ENCODE measurements at regions not wholly inside any gene's neighbourhood (a gene's known extent, or its start where the extent isn't known, plus 50 kb on each side); places are given as distances from the start of the nearest gene placed in this dataset.

GRCh38 chr13:76292031-76292430 lies 594.2 kb downstream of the KCTD12 start:
- Histone ChIP-seq H3K79me1 (ENCODE audit: insufficient read depth, low read depth, low read length, poor library complexity, severe bottlenecking) (no peaks in the 10 kb centered on the region), H3K4me2 (ENCODE audit: insufficient read depth, insufficient read length, low read length) (no peak overlapping the region), H2BK20ac (ENCODE audit: low read depth, low read length, poor library complexity, severe bottlenecking) (no peak overlapping the region), H3K27me3 (ENCODE audit: insufficient read depth, low read length) (no peaks in the 10 kb centered on the region), H3K9me3 (ENCODE audit: control insufficient read depth, low read depth, low read length) (no peaks in the 10 kb centered on the region), H4K5ac (ENCODE audit: insufficient read length, low read depth, low read length) (no peak overlapping the region), H3T11ph (ENCODE audit: low read length) (no peak overlapping the region), H2BK5ac (ENCODE audit: insufficient read length, low read length) (no peak overlapping the region), H2AK5ac (ENCODE audit: insufficient read length, low read length) (no peak overlapping the region), H2AFZ (ENCODE audit: low read length) (no peak overlapping the region), H3K18ac (ENCODE audit: insufficient read length, low read depth, low read length) (no peak overlapping the region), H3K4me1 (ENCODE audit: insufficient read depth, low read length) (no peaks in the 10 kb centered on the region; the same call in 1 of the 2 replicates), H3K4ac (ENCODE audit: low read depth, low read length) (no peak overlapping the region), H4K8ac (replicated peaks; ENCODE audit: insufficient read length, low read depth, low read length) (no peak overlapping the region), H3K9ac (ENCODE audit: extremely low read depth, insufficient read length, low read length) (no peak overlapping the region), H4K91ac (ENCODE audit: insufficient read length, low read depth, low read length) (no peak overlapping the region), H2BK12ac (ENCODE audit: insufficient read length, low read depth, low read length) (no peak overlapping the region), H3K79me2 (ENCODE audit: insufficient read depth, low read length) (no peaks in the 10 kb centered on the region), H3K23ac (ENCODE audit: insufficient read length, low read depth, low read length) (no peak overlapping the region), H2BK15ac (ENCODE audit: low read depth, low read length) (no peak overlapping the region), H4K20me1 (ENCODE audit: control insufficient read depth, insufficient read depth, insufficient read length) (no peaks in the 10 kb centered on the region), H3K27ac (ENCODE audit: insufficient read length, low read depth, low read length) (no peak overlapping the region), H3K23me2 (ENCODE audit: insufficient read length, low read depth, low read length, poor library complexity, severe bottlenecking) (no peaks in the 10 kb centered on the region), H2BK120ac (ENCODE audit: low read depth, low read length, poor library complexity, severe bottlenecking) (no peak overlapping the region), H3K14ac (ENCODE audit: insufficient read depth, low read length) (no peak overlapping the region), H3K56ac (ENCODE audit: insufficient read length, low read depth, low read length) (no peak overlapping the region)
- H3K4me1 Mint-ChIP-seq = peaks cover 11 to 13% of the 10 kb centered on the region in 2 experiments
- H3K9me3 Mint-ChIP-seq = peaks cover 8 to 13% of the 10 kb centered on the region in 2 experiments; a peak in 4 of 5 replicates
- no peak for DNase-seq
- no peak for TF ChIP-seq CTCF (conservative IDR thresholded peaks at IDR 0.05)
- no CpG with 5 or more reads among the region's 3 CpGs for WGBS (ENCODE audit: extremely low coverage, insufficient read length, low lambda C conversion rate)
- no peak overlapping the region for H3K4me3 Mint-ChIP-seq
- peaks cover 4 to 10% (median 5%) of the 10 kb centered on the region in 3 experiments; a peak in 5 of 7 replicates for H3K36me3 Mint-ChIP-seq (ENCODE audit: insufficient read depth in 1 of 3, low read depth in 3 of 3)
- H3K27ac Mint-ChIP-seq = no peak overlapping the region
- H3K27me3 Mint-ChIP-seq (ENCODE audit: low read depth) = no peaks in the 10 kb centered on the region
